Upper lobe of left lung (tissue), 6 donors: ENCODE measurements at regions not wholly inside any gene's neighbourhood (a gene's known extent, or its start where the extent isn't known, plus 50 kb on each side); places are given as distances from the start of the nearest gene placed in this dataset.
A peak's percentile ranks its signal among the peaks of the same experiment; 100 is the strongest.

ENCODE experiments used
- ATAC-seq, 2 donors: fragments of 200-7000 bp; cut with Tn5 transposase; one replicate each; pipeline ENCODE4 v1.9.1; 2022; ENCODE audit warnings: mild to moderate bottlenecking in 2 of 2, moderate library complexity in 2 of 2; ENCODE audit not compliant: low FRiP score in 2 of 2
- DNase-seq, 2 donors: peaks; one replicate each; pipeline ENCODE4 v3.0.0-alpha.2; 2019 to 2020
- H3K27ac ChIP-seq, 4 donors: fragments of 200-600 bp; sonication (generic); one replicate each; pipeline ENCODE4 v1.5.1; 2016 to 2019
- H3K27me3 ChIP-seq, 4 donors: fragments of 200-600 bp; sonication (generic); one replicate each; pipeline ENCODE4 v1.5.1; 2017 to 2019
- H3K36me3 ChIP-seq, 4 donors: fragments of 200-600 bp; sonication (generic); one replicate each; pipeline ENCODE4 v1.5.1; 2016 to 2019
- H3K4me1 ChIP-seq, 4 donors: fragments of 200-600 bp; sonication (generic); one replicate each; pipeline ENCODE4 v1.5.1; 2018 to 2019
- H3K4me3 ChIP-seq, 4 donors: fragments of 200-600 bp; sonication (generic); one replicate each; pipeline ENCODE4 v1.5.1; 2017 to 2019; ENCODE audit warnings: mild to moderate bottlenecking in 2 of 4, moderate library complexity in 1 of 4
- H3K9me3 ChIP-seq, 4 donors: fragments of 200-600 bp; sonication (generic); one replicate each; pipeline ENCODE4 v1.5.1; 2018 to 2019
- CTCF ChIP-seq, 6 experiments: fragments of 450-650 bp in 4 of 6; fragments of 200-600 bp in 2 of 6; sonication (generic) in 2 of 6; IDR thresholded peaks; one replicate each; pipeline ENCODE4 v1.5.1; 2016 to 2019; ENCODE audit warnings: antibody characterized with exemption in 6 of 6
- EP300 ChIP-seq, 4 donors: sonication (generic); formaldehyde crosslinking; IDR thresholded peaks; one replicate each; pipeline ENCODE4 v1.5.1; 2017; ENCODE audit warnings: antibody characterized with exemption in 4 of 4, control low read depth in 2 of 4
- POLR2A ChIP-seq, 4 donors: fragments of 450-650 bp; IDR thresholded peaks; one replicate each; pipeline ENCODE4 v1.5.1; 2016 to 2017; ENCODE audit warnings: antibody characterized with exemption in 4 of 4, mild to moderate bottlenecking in 2 of 4
- POLR2AphosphoS5 ChIP-seq, 2 donors: sonication (generic); formaldehyde crosslinking; IDR thresholded peaks; one replicate each; pipeline ENCODE4 v1.5.1; 2017; ENCODE audit warnings: antibody characterized with exemption in 2 of 2
- WGBS, 2 donors: methylation state at CpG; one replicate each; pipeline ENCODE4 v1.1.5; 2017 to 2018; 5-methylcytosine and 5-hydroxymethylcytosine counted together
- donor health status: DM: no; HTN: no; CAD: no; lungs with moderate emphysema.
- donor health status: DM: no; HTN: yes; CAD: no; lungs with severe emphysema.

- H3K36me3 ChIP-seq: no peaks in the 10 kb centered on the region
- H3K27me3 ChIP-seq: no peaks in the 10 kb centered on the region
- ATAC-seq: no peak
- no peaks in the 10 kb centered on the region for H3K4me1 ChIP-seq
- no peak overlapping the region for H3K27ac ChIP-seq
- TF ChIP-seq CTCF (IDR thresholded peaks at IDR 0.05): no peak
- no peak for TF ChIP-seq EP300 (IDR thresholded peaks at IDR 0.05)
- no peak for TF ChIP-seq POLR2A (IDR thresholded peaks at IDR 0.05)
- no peak for TF ChIP-seq POLR2AphosphoS5 (IDR thresholded peaks at IDR 0.05)
- H3K4me3 ChIP-seq: no peak overlapping the region
- no peaks in the 10 kb centered on the region for H3K9me3 ChIP-seq
- DNase-seq: no peak
Measured at GRCh38 chr14:28340816-28341215, 425.8 kb upstream of the FOXG1 start.

DNA sequence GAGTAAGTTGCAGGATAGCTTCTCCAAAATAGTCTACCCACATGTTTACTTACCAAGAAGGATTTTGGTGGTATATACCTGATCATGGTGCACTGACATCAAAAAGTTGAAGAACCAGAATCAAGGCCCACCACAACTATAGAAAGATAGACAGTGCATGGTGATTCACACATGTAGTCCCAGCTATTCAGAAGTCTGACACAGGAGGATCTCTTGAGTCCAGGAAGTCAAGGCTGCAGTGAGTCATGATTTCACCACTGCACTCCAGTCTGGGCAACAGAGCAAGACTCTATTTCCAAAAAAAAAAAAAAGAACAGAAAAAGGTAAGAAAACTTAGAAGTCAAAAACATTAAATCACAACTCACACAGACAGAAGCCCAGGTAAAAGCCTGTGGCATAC lies 422.2 kb upstream of the FOXG1 start:
- TF ChIP-seq CTCF (IDR thresholded peaks at IDR 0.05) (no peak), POLR2A (IDR thresholded peaks at IDR 0.05) (no peak), EP300 (IDR thresholded peaks at IDR 0.05) (no peak), POLR2AphosphoS5 (IDR thresholded peaks at IDR 0.05) (no peak)
- Histone ChIP-seq H3K27ac (no peak overlapping the region), H3K27me3 (no peaks in the 10 kb centered on the region), H3K9me3 (no peaks in the 10 kb centered on the region), H3K4me3 (no peak overlapping the region), H3K36me3 (no peaks in the 10 kb centered on the region), H3K4me1 (no peaks in the 10 kb centered on the region)
- ATAC-seq: no peak
- DNase-seq: no peak

- ATAC-seq: no peak
Measured at GRCh38 chr14:28348797-28349196, 417.8 kb upstream of the FOXG1 start.

DNA sequence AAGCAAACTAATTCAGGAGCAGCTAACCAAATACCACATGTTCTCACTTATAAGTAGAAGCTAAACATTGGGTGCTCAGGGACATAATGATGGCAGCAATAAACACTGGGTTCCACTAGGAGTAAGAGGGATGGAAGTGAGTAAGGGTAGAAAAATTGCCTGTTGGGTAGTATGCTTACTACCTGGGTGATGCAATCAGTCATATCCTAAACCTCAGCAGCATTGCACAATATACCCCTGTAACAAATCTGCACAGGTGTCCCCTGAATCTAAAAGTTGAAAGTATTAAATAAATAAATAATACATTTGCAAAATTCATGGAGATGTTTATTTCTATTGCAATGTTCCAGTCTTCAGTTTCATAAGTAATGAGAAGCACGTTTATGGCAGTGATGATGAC lies 409.8 kb upstream of the FOXG1 start:
- Histone ChIP-seq H3K27ac (no peak overlapping the region), H3K4me3 (no peak overlapping the region), H3K9me3 (peaks cover 0 to 13% (median 1%) of the 10 kb centered on the region in 4 donors), H3K36me3 (no peaks in the 10 kb centered on the region), H3K27me3 (no peaks in the 10 kb centered on the region), H3K4me1 (no peaks in the 10 kb centered on the region)
- 48 to 59% methylated on average over 1 of the region's 1 CpG for WGBS, 2 donors
- ATAC-seq (no peak), DNase-seq (no peak)
- TF ChIP-seq CTCF (IDR thresholded peaks at IDR 0.05): no peak
- TF ChIP-seq POLR2A (IDR thresholded peaks at IDR 0.05): no peak
- no peak for TF ChIP-seq POLR2AphosphoS5 (IDR thresholded peaks at IDR 0.05)
- no peak for TF ChIP-seq EP300 (IDR thresholded peaks at IDR 0.05)

More at GRCh38 chr14:28348797-28349196, 417.8 kb upstream of the FOXG1 start:
- Histone ChIP-seq H3K9me3 (no peaks in the 10 kb centered on the region), H3K4me3 (no peak overlapping the region), H3K27me3 (no peaks in the 10 kb centered on the region), H3K4me1 (no peaks in the 10 kb centered on the region), H3K36me3 (no peaks in the 10 kb centered on the region), H3K27ac (no peak overlapping the region)
- DNase-seq: peak in 1 of 2 donors; percentile 13
- WGBS, 2 donors: 92 to 93% methylated on average over 5 of the region's 5 CpGs
- TF ChIP-seq POLR2A (IDR thresholded peaks at IDR 0.05) (no peak), EP300 (IDR thresholded peaks at IDR 0.05) (no peak), CTCF (IDR thresholded peaks at IDR 0.05) (no peak), POLR2AphosphoS5 (IDR thresholded peaks at IDR 0.05) (no peak)

DNA sequence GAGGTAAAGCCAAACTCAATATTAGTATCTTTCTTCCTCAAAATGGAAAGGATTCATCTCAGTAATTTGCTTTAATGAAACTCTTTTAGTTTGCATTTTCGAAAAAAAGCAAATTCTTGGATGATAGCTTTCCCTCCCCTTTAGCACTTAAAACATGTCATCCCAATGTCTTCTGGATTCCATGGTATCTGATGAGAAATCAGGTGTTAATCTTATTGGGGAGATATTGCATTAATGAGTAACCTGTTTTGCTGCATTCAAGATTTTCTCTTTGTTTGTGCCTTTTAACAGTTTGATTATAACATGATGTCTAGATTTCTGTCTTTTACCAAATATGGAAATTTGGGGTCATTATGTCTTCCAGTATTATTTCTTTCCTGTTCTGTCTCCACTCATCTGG lies 405.1 kb upstream of the FOXG1 start:
- Histone ChIP-seq H3K9me3 (peaks cover 0 to 19% (median 4%) of the 10 kb centered on the region in 4 donors), H3K27ac (no peak overlapping the region), H3K4me1 (no peaks in the 10 kb centered on the region), H3K4me3 (no peak overlapping the region), H3K27me3 (no peaks in the 10 kb centered on the region), H3K36me3 (no peaks in the 10 kb centered on the region)
- no peak for TF ChIP-seq EP300 (IDR thresholded peaks at IDR 0.05)
- TF ChIP-seq POLR2AphosphoS5 (IDR thresholded peaks at IDR 0.05): no peak
- no peak for TF ChIP-seq CTCF (IDR thresholded peaks at IDR 0.05)
- TF ChIP-seq POLR2A (IDR thresholded peaks at IDR 0.05): no peak
- no peak for ATAC-seq
- DNase-seq: no peak
- 76 to 81% methylated on average over 1 of the region's 1 CpG for WGBS, 2 donors
